Neural cell (in vitro differentiated cells): ENCODE measurements at regions not wholly inside any gene's neighbourhood (a gene's known extent, or its start where the extent isn't known, plus 50 kb on each side); places are given as distances from the start of the nearest gene placed in this dataset.

Experiments used
- EZH2 ChIP-seq: fragments of 200-600, 300-800 bp; shearing (Covaris generic), sonication (generic); IDR thresholded peaks from 2 replicates; pipeline ENCODE4 v1.6.1; 2014; ENCODE audit warnings: antibody characterized with exemption, low read length, borderline replicate concordance, mild to moderate bottlenecking; ENCODE audit not compliant: insufficient read depth, poor library complexity, severe bottlenecking
- POLR2AphosphoS5 ChIP-seq: IDR thresholded peaks from 2 replicates; pipeline ENCODE4 v1.6.1; 2012
- RAD21 ChIP-seq: fragments of 450-650 bp; conservative IDR thresholded peaks from 2 replicates; pipeline ENCODE4 v1.6.1; 2014; ENCODE audit warnings: antibody characterized with exemption, mild to moderate bottlenecking, moderate library complexity
- TAF1 ChIP-seq: IDR thresholded peaks from 2 replicates; pipeline ENCODE4 v1.6.1; 2012; ENCODE audit warnings: low read depth
- TF ChIP-seq, protein P1 (sequence below): fragments of 450-650 bp; IDR thresholded peaks from 2 replicates; pipeline ENCODE4 v1.5.1; 2014; ENCODE audit warnings: antibody characterized with exemption, mild to moderate bottlenecking, moderate library complexity; ENCODE audit not compliant: poor library complexity, severe bottlenecking
- TF ChIP-seq, protein P2 (sequence below): IDR thresholded peaks from 2 replicates; pipeline ENCODE4 v1.6.1; 2012; ENCODE audit warnings: borderline replicate concordance

DNA sequence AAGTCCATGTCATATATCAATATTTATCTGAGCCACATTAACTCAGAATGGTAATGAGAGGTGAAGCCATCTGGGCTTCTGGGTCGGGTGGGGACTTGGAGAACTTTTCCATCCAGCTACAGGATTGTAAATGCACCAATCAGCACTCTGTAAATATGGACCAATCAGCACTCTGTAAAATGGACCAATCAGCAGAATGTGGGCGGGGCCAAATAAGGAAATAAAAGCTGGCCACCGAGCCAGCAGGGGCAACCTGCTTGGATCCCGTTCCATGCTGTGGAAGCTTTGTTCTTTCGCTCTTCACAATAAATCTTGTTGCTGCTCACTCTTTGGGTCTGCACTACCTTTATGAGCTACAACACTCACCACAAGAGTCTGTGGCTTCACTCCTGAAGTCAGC is 253.4 kb downstream of the JRKL start:
- TF ChIP-seq, protein P1, sequence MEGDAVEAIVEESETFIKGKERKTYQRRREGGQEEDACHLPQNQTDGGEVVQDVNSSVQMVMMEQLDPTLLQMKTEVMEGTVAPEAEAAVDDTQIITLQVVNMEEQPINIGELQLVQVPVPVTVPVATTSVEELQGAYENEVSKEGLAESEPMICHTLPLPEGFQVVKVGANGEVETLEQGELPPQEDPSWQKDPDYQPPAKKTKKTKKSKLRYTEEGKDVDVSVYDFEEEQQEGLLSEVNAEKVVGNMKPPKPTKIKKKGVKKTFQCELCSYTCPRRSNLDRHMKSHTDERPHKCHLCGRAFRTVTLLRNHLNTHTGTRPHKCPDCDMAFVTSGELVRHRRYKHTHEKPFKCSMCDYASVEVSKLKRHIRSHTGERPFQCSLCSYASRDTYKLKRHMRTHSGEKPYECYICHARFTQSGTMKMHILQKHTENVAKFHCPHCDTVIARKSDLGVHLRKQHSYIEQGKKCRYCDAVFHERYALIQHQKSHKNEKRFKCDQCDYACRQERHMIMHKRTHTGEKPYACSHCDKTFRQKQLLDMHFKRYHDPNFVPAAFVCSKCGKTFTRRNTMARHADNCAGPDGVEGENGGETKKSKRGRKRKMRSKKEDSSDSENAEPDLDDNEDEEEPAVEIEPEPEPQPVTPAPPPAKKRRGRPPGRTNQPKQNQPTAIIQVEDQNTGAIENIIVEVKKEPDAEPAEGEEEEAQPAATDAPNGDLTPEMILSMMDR = no peak
- TF ChIP-seq EZH2 (no peak), POLR2AphosphoS5 (no peak), RAD21 (no peak), TAF1 (no peak)
- TF ChIP-seq, protein P2, sequence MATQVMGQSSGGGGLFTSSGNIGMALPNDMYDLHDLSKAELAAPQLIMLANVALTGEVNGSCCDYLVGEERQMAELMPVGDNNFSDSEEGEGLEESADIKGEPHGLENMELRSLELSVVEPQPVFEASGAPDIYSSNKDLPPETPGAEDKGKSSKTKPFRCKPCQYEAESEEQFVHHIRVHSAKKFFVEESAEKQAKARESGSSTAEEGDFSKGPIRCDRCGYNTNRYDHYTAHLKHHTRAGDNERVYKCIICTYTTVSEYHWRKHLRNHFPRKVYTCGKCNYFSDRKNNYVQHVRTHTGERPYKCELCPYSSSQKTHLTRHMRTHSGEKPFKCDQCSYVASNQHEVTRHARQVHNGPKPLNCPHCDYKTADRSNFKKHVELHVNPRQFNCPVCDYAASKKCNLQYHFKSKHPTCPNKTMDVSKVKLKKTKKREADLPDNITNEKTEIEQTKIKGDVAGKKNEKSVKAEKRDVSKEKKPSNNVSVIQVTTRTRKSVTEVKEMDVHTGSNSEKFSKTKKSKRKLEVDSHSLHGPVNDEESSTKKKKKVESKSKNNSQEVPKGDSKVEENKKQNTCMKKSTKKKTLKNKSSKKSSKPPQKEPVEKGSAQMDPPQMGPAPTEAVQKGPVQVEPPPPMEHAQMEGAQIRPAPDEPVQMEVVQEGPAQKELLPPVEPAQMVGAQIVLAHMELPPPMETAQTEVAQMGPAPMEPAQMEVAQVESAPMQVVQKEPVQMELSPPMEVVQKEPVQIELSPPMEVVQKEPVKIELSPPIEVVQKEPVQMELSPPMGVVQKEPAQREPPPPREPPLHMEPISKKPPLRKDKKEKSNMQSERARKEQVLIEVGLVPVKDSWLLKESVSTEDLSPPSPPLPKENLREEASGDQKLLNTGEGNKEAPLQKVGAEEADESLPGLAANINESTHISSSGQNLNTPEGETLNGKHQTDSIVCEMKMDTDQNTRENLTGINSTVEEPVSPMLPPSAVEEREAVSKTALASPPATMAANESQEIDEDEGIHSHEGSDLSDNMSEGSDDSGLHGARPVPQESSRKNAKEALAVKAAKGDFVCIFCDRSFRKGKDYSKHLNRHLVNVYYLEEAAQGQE = no peak
